ENCODE measurements at regions not wholly inside any gene's neighbourhood (a gene's known extent, or its start where the extent isn't known, plus 50 kb on each side); places are given as distances from the start of the nearest gene placed in this dataset.
"Not testable (repeated sequence)": the region's sequence is repeated elsewhere in the genome, so short reads cannot be mapped to it uniquely, and the experiment has no call there.

- no peak for DNase-seq (ENCODE audit: low read depth)
These were observed 1307.3 kb upstream of the ZEB2 start for GRCh38 chr2:145827235-145827634.

DNA sequence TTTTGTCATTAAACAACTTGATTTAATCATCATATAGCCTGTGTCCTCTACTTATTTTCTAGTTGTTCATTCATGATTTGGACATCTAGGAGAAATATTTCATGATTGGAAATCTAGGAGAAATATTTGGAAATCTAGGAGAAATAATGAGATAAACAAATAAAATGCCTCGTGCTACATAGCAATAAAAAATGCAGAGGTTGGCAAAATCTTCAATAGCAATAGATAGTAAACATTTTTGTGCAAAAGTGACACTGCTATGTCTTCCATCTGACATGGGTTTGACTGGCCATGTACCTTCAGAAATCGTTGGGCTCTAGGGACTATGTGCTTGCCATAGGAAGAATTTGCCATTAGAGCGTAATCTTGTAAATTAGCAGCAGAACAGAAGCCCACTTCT lies 1304.5 kb upstream of the ZEB2 start:
- no peak for DNase-seq (ENCODE audit: low read depth)

DNA sequence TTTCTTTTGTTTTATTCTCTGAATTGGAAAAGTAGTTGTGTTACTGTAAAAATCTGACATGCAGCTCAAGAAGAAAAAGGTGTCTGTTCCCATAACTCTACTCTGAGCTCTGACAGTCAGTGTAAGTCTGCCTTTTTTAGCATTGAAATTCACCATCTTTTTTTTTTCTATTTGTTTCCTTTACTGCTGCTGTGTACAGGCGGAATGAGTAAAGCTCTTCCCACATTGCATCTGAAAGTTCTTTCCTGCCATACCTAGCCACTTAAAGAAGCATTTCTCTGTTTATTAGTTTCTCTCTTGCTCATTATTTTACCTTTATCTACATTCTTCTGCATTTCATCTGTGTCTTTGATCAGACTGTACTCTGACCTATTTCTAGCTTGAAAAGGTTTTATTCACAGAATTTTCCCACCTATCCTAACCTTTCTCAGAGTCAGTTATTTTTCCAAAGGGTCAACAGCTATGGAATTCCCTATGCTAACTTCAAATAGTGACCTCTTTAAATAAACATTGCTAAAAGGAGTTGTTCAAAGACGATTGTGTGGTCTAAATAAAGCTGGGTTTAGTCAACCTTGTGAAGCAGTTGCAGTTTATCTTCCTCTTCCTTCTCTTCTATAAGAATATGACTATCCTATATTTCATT lies 1303.1 kb upstream of the ZEB2 start:
- no peak for DNase-seq (ENCODE audit: low read depth)

GRCh38 chr2:145820651-145821050 lies 1300.7 kb upstream of the ZEB2 start:
- DNase-seq (ENCODE audit: low read depth): no peak

- no peak for DNase-seq (ENCODE audit: low read depth)
These were observed 1299.1 kb upstream of the ZEB2 start for GRCh38 chr2:145818890-145819504.

DNA sequence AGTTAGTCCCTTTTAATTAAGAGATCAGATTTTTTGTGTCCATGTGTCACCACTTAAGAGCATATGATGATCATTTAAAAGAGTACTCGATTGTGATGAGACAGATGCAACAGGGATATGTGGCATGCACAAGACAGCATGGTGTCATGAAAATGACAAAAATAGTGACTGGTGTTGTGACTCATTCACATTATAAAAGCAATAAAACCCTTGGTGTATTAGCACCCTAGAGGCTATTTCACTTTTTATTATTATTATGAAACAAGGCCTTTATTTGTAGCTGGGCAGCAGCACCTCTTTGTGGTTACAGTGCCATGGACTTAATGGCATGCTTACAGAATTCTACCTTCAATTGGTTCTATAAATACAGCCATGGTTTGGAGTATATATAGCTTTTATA lies 1296.0 kb upstream of the ZEB2 start:
- no peak for DNase-seq (ENCODE audit: low read depth)

- DNase-seq (ENCODE audit: low read depth): no peak
These were observed 1293.6 kb upstream of the ZEB2 start for GRCh38 chr2:145813481-145813880.

- no peak for DNase-seq (ENCODE audit: low read depth)
These were observed 1292.2 kb upstream of the ZEB2 start for GRCh38 chr2:145812165-145812554.

DNA sequence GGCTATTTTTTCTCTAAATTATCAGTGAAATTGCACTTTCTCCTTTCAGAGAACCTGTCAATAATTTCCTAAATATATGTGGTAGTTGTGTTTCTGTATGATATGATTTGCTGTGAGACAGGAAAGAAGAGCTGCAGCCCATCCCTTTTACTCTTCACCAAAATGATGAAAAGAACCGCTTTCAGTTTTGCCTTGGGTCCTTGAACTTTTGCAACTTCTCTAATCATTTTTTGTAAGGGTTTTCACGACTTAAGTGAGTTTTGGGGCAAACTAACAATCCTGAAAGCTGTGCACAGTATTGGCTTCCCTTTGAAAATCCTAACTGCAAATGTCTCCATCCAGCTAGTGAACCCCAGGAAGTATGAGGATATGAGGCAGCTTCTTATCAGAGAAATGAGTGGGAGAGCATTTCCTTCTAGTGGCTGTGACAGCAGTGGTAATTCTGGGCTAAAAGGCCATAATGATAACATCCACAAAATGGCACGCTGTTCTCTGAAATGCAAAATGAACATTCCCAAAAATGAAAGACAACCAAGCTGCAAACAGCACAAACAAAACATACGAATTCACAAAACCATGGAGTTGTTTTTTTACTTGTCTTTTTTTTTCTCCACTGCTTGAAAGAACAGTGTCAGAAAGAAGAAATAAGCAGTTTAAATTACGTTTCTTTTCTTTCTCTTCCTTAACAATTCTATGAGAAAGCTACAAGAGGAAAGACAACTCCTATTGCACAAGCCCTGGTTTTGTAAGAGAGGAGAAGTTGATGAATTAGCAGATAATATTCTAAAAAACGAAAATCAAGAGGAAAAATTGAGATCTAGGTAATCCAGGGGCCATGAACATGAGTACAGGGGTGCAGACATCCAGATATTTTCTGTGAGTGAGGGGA lies 1291.6 kb upstream of the ZEB2 start:
- no peak for DNase-seq (ENCODE audit: low read depth)

GRCh38 chr2:145807968-145808367 lies 1288.0 kb upstream of the ZEB2 start:
- DNase-seq (ENCODE audit: low read depth): no peak

GRCh38 chr2:145807554-145807953 lies 1287.6 kb upstream of the ZEB2 start:
- no peak for DNase-seq (ENCODE audit: low read depth)

DNA sequence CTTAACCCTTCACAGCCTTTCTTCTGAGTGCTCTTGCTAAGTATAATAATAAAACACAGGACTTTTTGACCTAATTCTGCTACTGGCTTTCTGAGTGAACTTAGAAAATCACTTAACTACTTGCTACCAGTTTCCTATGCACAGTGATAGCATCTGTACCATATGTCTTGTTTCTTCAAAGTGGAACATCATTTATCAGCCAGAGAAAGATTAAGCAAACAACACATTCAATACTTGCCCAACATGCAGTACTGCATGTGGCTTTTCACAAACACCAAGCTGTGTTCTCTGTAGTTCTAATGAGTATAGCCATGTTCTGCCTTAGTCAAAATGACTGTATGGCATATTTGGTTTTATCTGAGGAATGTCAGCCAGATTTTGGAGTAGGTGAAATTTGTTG lies 1286.6 kb upstream of the ZEB2 start:
- DNase-seq (ENCODE audit: low read depth): no peak

DNA sequence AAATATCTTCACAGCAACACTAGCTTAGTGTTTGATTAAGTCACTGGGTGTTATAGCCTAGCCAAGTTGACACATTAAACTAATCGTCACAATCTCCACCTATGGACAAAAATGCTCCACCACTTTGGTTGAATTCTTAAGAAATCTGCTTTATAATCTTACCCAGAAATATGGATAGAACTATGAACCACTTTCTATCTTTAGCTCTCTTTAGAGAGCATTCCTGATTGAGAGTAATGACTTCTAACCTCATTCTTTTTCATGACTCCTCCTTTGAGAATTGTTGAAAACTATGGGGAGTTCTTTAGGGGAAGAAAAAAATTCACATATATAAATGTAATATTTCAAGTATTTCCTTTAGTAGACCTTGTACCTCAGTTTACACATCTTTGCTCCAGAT lies 1282.2 kb upstream of the ZEB2 start:
- DNase-seq (ENCODE audit: low read depth): no peak

- DNase-seq (ENCODE audit: low read depth): no peak
These were observed 1281.3 kb upstream of the ZEB2 start for GRCh38 chr2:145801210-145801609.

GRCh38 chr2:145800151-145801091 lies 1280.5 kb upstream of the ZEB2 start:
- no peak for DNase-seq (ENCODE audit: low read depth)

DNA sequence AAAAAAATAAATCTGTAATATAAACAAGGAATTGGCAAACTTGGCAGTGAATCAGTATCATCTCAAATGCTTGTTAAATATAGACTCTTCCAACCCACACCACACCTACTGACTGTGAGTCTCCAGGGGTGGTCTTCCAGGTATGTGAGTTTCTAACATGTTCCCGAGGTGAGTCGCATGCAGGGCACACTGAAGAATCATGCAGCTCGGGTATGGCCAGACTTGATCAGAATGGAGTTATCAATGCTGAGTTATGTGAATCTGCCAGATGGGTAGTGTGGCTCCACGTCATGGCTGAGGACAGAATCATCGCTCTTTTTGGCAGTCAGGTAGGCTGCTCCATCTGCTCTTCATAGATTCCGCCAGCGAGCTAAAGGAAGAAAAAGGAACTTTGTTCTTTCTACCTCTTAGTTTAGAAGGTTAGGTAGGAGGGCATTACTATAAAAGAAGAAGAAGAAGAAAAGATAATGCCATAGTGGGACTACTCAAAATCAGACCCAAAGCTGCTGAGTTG lies 1279.7 kb upstream of the ZEB2 start:
- DNase-seq (ENCODE audit: low read depth): no peak

DNA sequence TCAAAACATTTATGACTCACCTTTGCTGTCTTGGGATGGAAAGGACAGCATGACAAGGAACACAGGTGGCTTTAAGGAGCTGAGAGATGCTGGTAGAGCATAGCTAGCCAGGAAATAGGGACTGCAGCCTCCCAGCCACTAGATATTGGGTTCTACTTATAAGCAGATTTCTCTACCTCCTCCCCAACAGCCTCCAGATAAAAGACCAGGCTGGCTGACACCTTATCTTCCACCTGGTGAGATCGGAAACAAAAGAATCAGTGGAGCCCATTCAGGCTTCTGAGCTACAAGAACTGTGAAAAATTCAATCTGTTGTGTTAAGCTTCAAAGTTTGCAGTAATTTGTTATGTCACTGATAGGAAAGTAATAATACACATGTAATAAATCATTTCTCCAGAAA lies 1278.5 kb upstream of the ZEB2 start:
- DNase-seq (ENCODE audit: low read depth): no peak

GRCh38 chr2:145797692-145798091 lies 1277.8 kb upstream of the ZEB2 start:
- no peak for DNase-seq (ENCODE audit: low read depth)

GRCh38 chr2:145792745-145793144 lies 1272.8 kb upstream of the ZEB2 start:
- DNase-seq (ENCODE audit: low read depth): no peak

- DNase-seq (ENCODE audit: low read depth): no peak
These were observed 1269.7 kb upstream of the ZEB2 start for GRCh38 chr2:145789636-145790035.

DNA sequence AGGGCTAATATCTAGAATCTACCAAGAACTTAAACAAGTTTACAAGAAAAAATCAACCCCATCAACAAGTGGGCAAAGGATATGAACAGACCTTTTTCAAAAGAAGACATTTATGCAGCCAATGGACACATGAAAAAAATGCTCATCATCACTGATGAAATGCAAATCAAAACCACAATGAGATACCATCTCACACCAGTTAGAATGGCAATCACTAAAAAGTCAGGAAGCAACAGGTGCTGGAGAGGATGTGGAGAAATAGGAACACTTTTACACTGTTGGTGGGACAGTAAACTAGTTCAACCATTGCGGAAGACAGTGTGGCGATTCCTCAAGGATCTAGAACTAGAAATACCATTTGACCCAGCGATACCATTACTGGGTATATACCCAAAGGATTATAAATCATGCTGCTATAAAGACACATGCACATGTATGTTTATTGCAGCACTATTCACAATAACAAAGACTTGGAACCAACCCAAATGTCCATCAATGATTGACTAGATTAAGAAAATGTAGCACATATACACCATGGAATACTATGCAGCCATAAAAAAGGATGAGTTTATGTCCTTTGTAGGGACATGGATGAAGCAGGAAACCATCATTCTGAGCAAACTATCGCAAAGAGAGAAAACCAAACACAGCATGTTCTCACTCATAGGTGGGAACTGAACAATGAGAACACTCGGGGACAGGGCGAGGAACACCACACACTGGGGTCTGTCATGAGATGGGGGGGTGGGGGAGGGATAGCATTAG lies 1267.9 kb upstream of the ZEB2 start:
- not testable (repeated sequence) for DNase-seq (ENCODE audit: low read depth)
